GM12891 (cell line): ENCODE measurements at regions not wholly inside any gene's neighbourhood (a gene's known extent, or its start where the extent isn't known, plus 50 kb on each side); places are given as distances from the start of the nearest gene placed in this dataset.
"Not testable (repeated sequence)": the region's sequence is repeated elsewhere in the genome, so short reads cannot be mapped to it uniquely, and the experiment has no call there.

Experiments
- DNase-seq: peaks from one replicate; pipeline ENCODE4 v3.0.0; 2011; ENCODE audit warnings: low spot score; ENCODE audit not compliant: insufficient read length
- FAIRE-seq: peaks from 2 replicates; lab custom pipeline; 2011; peaks lifted over from hg19 to GRCh38; lab: Jason Lieb, UNC
- PAX5 ChIP-seq: IDR thresholded peaks from 2 replicates; pipeline ENCODE4 v1.6.1; 2011; ENCODE audit warnings: low read length, moderate library complexity, mild to moderate bottlenecking; ENCODE audit not compliant: insufficient read depth, severe bottlenecking
- POLR2A ChIP-seq: IDR thresholded peaks from 2 replicates; pipeline ENCODE4 v1.6.1; 2011; ENCODE audit warnings: low read depth, low read length, control low read depth
- POLR2AphosphoS5 ChIP-seq: IDR thresholded peaks from 2 replicates; pipeline ENCODE4 v1.6.1; 2011; ENCODE audit warnings: low read depth, low read length, control low read depth
- POU2F2 ChIP-seq: IDR thresholded peaks from 2 replicates; pipeline ENCODE4 v1.6.1; 2011; ENCODE audit warnings: low read depth, mild to moderate bottlenecking, control low read depth, low read length, moderate library complexity
- SPI1 ChIP-seq: IDR thresholded peaks from 2 replicates; pipeline ENCODE4 v1.6.1; 2011; ENCODE audit warnings: low read depth, low read length, control low read depth
- TAF1 ChIP-seq: IDR thresholded peaks from 2 replicates; pipeline ENCODE4 v1.6.1; 2011; ENCODE audit warnings: low read depth, low read length, control low read depth

DNA sequence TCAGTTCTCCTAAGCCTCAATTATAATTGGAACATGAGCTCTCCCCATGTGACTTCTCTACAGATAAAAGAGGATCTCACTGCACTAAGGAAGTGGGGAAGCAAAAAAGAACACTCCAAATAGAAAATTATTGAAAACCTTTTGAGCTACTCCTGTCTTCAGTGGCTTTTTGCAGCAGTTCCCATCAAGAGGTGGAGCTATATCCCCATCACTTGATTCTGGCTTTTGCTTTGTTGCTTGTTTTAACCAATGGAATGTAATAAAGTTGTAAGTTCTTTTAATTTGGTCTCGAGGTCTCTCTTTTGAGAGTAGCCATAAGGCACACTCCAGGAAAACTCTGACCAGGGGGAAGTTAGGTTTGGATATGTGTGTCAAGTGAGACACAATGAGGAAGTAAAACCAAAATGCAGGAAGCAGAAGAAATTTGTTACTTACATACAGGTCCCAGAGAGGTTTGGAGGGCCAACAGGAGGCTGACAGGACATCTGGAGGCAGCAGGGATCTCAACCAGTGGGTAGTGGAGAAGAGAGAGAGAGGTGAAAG, 569.4 kb downstream of the HTR7 start:
- DNase-seq (no peak), FAIRE-seq (no peak)
- TF ChIP-seq PAX5 (no peak), TAF1 (no peak), POU2F2 (no peak), SPI1 (no peak), POLR2A (no peak), POLR2AphosphoS5 (no peak)

DNA sequence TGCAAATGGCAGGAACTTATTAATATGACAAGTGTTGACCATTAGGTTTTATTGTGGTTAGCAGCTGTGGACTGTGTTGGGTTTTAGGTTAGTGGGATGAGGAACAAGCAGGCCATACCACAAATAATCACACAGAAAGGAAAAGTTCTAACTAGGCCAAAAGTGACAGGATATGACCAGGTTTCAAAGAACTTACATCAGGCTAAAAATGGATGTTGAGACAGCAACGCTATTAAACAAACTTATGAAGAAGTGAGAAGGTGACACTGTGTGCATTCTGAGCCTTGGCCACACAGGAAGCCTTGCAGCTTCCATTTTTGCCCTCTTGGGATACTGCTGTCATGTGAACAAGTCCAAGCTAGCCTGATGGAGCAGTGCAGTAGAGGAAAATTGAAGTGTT, 568.8 kb downstream of the HTR7 start:
- DNase-seq = no peak
- FAIRE-seq = peak; percentile 38
- TF ChIP-seq PAX5 (no peak), POLR2A (no peak), POU2F2 (no peak), POLR2AphosphoS5 (no peak), TAF1 (no peak), SPI1 (no peak)

DNA sequence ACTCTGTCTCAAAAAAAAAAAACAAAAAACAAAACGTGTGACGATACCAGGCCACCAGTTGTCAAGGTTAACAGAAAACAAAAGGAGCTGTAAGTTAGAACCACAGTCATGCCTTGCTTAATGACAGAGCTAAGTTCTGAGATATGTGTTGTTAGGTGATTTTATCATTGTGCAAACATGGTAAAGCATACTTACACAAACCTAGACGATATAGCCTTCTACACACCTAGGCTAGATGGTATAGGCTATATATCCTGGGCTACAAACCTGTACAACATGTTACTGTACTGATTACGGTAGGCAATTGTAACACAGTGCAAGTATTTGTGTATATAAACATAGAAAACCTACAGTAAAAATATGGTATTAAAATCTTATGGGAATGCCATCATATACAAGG, 564.2 kb downstream of the HTR7 start:
- DNase-seq (no peak), FAIRE-seq (no peak)
- TF ChIP-seq SPI1 (no peak), TAF1 (no peak), POU2F2 (no peak), PAX5 (no peak), POLR2AphosphoS5 (no peak), POLR2A (no peak)

DNA sequence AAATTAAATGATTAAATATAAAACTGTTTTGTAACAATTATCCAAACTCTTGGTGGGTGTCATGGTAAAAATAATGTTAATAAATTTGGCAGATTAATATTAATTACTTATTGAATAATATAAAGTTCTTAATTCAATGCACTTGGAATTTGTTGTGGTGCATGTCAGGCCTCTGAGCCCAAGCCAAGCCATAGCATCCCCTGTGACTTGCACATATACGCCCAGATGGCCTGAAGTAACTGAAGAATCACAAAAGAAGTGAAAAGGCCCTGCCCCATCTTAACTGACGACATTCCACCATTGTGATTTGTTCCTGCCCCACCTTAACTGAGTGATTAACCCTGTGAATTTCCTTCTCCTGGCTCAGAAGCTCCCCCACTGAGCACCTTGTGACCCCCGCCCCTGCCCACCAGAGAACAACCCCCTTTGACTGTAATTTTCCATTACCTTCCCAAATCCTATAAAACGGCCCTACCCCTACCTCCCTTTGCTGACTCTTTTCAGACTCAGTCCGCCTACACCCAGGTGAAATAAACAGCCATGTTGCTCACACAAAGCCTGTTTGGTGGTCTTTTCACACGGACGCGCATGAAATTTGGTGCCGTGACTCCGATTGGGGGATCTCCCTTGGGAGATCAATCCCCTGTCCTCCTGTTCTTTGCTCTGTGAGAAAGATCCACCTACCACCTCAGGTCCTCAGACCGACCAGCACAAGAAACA, 562.9 kb downstream of the HTR7 start:
- DNase-seq, FAIRE-seq: not testable (repeated sequence)

DNA sequence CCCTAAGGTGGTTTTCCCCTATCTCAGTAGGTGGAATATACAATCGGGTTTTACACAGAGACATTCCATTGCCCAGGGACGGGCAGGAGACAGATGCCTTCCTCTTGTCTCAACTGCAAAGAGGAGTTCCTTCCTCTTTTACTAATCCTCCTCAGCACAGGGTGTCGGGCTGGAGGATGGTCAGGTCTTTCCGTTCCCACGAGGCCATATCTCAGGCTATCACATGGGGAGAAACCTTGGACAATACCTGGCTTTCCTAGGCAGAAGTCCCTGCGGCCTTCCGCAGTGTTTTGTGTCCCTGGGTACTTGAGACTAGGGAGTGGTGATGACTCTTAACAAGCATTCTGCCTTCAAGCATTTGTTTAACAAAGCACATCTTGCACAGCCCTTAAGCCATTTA, 555.8 kb downstream of the HTR7 start:
- DNase-seq = not testable (repeated sequence)

DNA sequence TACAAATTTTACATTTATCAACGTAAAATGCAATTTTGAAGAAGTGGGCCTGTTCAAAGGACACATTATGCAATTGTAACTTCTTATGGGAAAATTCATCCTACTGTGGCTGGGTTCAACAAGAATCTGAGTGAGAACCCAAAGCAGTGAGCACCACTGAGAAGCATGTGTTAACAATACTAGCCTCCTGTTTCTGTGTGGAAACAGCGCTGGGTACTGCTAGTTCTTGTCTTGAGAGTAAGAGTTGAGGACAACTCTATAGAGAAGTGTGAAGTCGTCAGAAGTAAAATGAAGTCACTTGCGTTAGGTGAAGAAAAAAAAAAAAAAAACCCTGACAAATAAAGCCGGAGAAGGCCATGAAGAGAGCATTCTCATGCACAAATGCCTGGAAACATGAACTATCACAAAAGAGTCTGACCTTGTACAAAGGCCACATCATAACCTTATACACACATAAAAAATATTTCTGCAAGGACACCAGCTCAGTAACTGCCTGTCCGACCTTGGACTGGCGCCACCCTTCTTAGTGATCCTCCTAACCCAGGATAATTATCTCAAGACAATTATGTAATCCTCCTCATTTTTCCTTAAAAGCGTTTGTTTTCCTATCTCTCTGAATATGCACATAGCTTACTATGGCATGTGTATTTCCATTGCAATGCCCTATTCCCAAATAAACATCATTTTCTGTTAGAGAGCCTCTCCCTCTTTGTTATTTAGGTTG, 554.9 kb downstream of the HTR7 start:
- FAIRE-seq (no peak), DNase-seq (no peak)
- TF ChIP-seq TAF1 (no peak), PAX5 (no peak), POLR2A (no peak), POLR2AphosphoS5 (no peak), SPI1 (no peak), POU2F2 (no peak)

More for the DNA sequence above, 555.8 kb downstream of the HTR7 start:
- not testable (repeated sequence) for FAIRE-seq

DNA sequence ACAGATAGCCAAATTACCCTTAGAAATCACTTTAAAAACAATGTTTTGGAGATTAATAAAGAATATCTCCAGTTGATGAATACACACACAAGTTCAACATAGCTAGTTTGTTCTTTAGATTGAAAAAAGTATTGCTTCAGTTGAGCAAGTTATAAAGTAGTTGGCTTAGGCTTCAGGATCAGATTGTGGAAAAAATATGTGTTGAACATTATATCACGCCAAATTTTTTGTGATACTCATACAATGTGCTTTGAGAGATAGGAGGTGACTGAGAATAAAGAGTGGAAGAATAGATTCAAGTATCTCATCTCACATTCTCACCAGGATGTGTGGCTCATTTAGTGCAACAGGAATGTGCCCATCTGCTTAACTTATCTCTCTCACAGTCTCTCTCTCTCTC, 553.3 kb downstream of the HTR7 start:
- DNase-seq (no peak), FAIRE-seq (no peak)
- no peak for TF ChIP-seq PAX5
- TF ChIP-seq POLR2A = no peak
- TF ChIP-seq POU2F2 = no peak
- no peak for TF ChIP-seq TAF1
- TF ChIP-seq POLR2AphosphoS5 = no peak
- TF ChIP-seq SPI1 = no peak

DNA sequence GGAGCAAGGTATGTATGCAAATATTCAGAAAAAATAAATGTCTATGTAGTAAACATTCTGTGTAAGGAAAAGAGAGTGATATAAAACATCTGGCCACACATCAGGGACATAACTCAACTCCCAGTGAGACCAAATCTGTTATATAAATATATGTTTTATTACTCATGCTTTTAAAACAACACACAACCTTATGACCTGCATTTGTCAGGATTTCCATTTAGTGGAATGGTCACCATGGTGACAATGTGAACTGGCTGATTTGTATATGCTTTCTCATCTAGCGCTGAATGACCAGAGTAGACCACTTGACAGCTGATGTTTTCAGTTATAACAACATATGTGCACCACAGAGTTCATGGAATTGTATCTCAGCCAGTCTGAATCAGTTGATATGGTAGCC, 551.7 kb downstream of the HTR7 start:
- FAIRE-seq = no peak
- TF ChIP-seq POLR2AphosphoS5 (no peak), PAX5 (no peak), TAF1 (no peak), SPI1 (no peak), POU2F2 (no peak), POLR2A (no peak)
- no peak for DNase-seq

DNA sequence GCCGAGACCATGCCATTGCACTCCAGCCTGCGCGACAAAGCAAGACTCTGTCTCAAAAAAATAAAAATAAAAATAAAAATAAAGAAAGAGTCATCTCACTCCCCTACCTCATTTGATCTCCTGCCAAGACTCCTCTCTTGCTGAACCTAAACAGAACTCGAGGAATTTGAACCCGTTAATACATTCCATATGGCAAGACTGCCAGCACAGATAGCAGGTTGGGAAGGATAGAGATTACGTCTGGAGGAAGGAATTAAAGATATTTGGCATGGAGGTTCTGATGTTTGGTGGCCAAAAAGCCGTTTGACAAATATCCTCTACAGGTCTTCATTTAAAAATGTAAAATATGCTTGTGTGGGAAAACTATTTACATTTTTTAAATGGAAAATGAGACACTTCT, 549.6 kb downstream of the HTR7 start:
- TF ChIP-seq PAX5 = no peak
- TF ChIP-seq POLR2AphosphoS5 = no peak
- TF ChIP-seq POLR2A = no peak
- no peak for TF ChIP-seq TAF1
- TF ChIP-seq SPI1 = no peak
- TF ChIP-seq POU2F2 = no peak
- DNase-seq = no peak
- FAIRE-seq = no peak

DNA sequence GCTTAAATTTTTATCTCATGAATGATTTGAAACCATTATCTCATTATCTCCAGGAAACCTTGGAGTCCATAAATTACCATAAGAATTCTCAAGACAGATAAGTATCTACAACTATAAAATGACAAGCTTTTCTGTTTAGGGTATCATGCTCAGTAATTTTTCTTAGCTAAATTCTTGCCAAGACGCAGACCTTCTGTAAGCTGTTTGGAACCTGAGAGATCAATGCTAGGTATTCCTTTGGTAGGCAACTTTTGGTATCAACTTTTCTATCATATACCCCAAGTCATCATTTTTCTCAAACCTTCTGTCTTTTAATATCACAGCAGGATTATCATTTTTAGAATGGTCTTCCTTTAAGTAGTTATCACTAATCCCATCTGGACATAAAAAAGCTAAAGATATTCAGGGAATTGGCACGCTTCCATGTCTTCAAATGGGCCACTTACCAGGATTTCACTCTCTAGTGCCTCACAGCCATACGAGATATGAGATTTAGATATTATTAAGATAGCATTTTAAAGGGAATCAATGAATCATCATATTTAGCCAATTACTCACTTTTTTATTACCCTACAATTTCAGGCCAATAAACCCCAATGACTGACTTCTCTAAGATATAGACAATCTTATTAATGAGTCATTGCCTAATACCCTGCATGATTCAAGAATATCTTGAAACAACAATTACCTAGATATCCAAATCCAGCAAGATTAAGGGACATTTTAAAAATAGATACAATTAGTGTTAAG, 544.1 kb downstream of the HTR7 start:
- FAIRE-seq = no peak
- no peak for DNase-seq
- TF ChIP-seq PAX5 (no peak), POLR2A (no peak), POU2F2 (no peak), SPI1 (no peak), POLR2AphosphoS5 (no peak), TAF1 (no peak)
